Endothelial cell of umbilical vein (primary cell): ENCODE measurements at regions not wholly inside any gene's neighbourhood (a gene's known extent, or its start where the extent isn't known, plus 50 kb on each side); places are given as distances from the start of the nearest gene placed in this dataset.

ENCODE experiments used
- BruUV-seq: library from RNA; stranded (reverse); fragments of 400-500 nt; replicated peaks from 2 replicates; lab custom pipeline; 2021; lab: Mats Ljungman, UMichigan
- CTCF ChIA-PET: fragments of 300-600, 350-600 bp; sonication (Branson Sonifier 250); formaldehyde crosslinking; loops from one replicate; lab custom pipeline; 2021; ENCODE audit warnings: antibody characterized with exemption, inconsistent platforms; lab: Charles Lee
- POLR2A ChIA-PET: fragments of 300-600, 350-600 bp; sonication (Branson Sonifier 250); formaldehyde crosslinking; loops from one replicate; lab custom pipeline; 2021; ENCODE audit warnings: antibody characterized with exemption, inconsistent platforms; lab: Charles Lee
- DNase-seq: peaks from one replicate; pipeline ENCODE4 v3.0.0-alpha.2; 2011; ENCODE audit warnings: low read depth, low spot score
- FAIRE-seq: peaks from 2 replicates; lab custom pipeline; 2011; peaks lifted over from hg19 to GRCh38; lab: Jason Lieb, UNC
- H2AFZ ChIP-seq: 2 replicates; pipeline ENCODE4 v1.6.0; 2012; ENCODE audit warnings: low read depth, low read length, control low read depth, inconsistent platforms
- H3K27ac ChIP-seq: 2 replicates; pipeline ENCODE4 v1.5.1; 2011; ENCODE audit warnings: low read depth, mild to moderate bottlenecking, control low read depth, low read length, moderate library complexity; ENCODE audit not compliant: insufficient read depth
- H3K27me3 ChIP-seq, 2 experiments: 2 replicates each; pipeline versions ENCODE4 v1.6.0 to v1.6.1; 2011; ENCODE audit warnings: low read length in 2 of 2, mixed read lengths in 1 of 2; ENCODE audit not compliant: control insufficient read depth in 2 of 2, insufficient read depth in 2 of 2
- H3K36me3 ChIP-seq, 2 experiments: 2 replicates in 1 of 2; 3 replicates in 1 of 2; pipeline ENCODE4 v1.5.1; 2011; ENCODE audit warnings: low read length in 2 of 2, mild to moderate bottlenecking in 1 of 2, moderate library complexity in 1 of 2; ENCODE audit not compliant: control insufficient read depth in 2 of 2, insufficient read depth in 2 of 2; ENCODE audit errors: extremely low read depth in 1 of 2
- H3K4me1 ChIP-seq: 3 replicates; pipeline ENCODE4 v1.5.1; 2011; ENCODE audit warnings: mild to moderate bottlenecking, low read length; ENCODE audit not compliant: control insufficient read depth, insufficient read depth; ENCODE audit errors: extremely low read depth
- H3K4me2 ChIP-seq: 2 replicates; pipeline ENCODE4 v1.6.1; 2011; ENCODE audit warnings: low read length, control low read depth, mixed read lengths; ENCODE audit not compliant: insufficient read depth
- H3K4me3 ChIP-seq, 3 experiments: fragments of 200-600 bp in 1 of 3; sonication (generic), shearing (Covaris generic) in 1 of 3; replicated peaks in 1 of 3; 2 replicates each; pipeline ENCODE4 v1.5.1; 2011 to 2016; ENCODE audit warnings: control low read depth in 3 of 3, low read length in 3 of 3, mild to moderate bottlenecking in 2 of 3, inconsistent platforms in 1 of 3, low read depth in 1 of 3, moderate library complexity in 1 of 3; ENCODE audit not compliant: insufficient read depth in 1 of 3
- H3K79me2 ChIP-seq: 2 replicates; pipeline ENCODE4 v1.6.0; 2012; ENCODE audit warnings: low read length, inconsistent platforms; ENCODE audit not compliant: control insufficient read depth, insufficient read depth
- H3K9ac ChIP-seq: replicated peaks from 2 replicates; pipeline ENCODE3; 2011; ENCODE audit warnings: low read length, control low read depth; ENCODE audit not compliant: insufficient read depth; ENCODE audit errors: extremely low read depth
- H3K9me1 ChIP-seq: replicated peaks from 3 replicates; pipeline ENCODE4 v1.6.0; 2011; ENCODE audit warnings: mild to moderate bottlenecking, low read length; ENCODE audit not compliant: control insufficient read depth, insufficient read depth; ENCODE audit errors: extremely low read depth
- H3K9me3 ChIP-seq: replicated peaks from 2 replicates; pipeline ENCODE4 v1.5.1; 2012; ENCODE audit warnings: low read length, inconsistent platforms; ENCODE audit not compliant: control insufficient read depth, insufficient read depth
- H4K20me1 ChIP-seq: replicated peaks from 2 replicates; pipeline ENCODE3; 2011; ENCODE audit warnings: mild to moderate bottlenecking, low read length; ENCODE audit not compliant: control insufficient read depth, insufficient read depth; ENCODE audit errors: extremely low read depth
- CTCF ChIP-seq, 2 donors: IDR thresholded peaks; 1 replicate in 1 of 2; 2 replicates in 1 of 2; pipeline ENCODE4 v1.5.1; 2011; ENCODE audit warnings: low read length in 2 of 2, mild to moderate bottlenecking in 2 of 2, moderate library complexity in 2 of 2, control low read depth in 1 of 2, inconsistent platforms in 1 of 2, low read depth in 1 of 2; ENCODE audit not compliant: insufficient read depth in 1 of 2; ENCODE audit errors: extremely low read depth in 1 of 2
- EZH2 ChIP-seq: IDR thresholded peaks from 2 replicates; pipeline ENCODE4 v1.6.1; 2012; ENCODE audit warnings: borderline replicate concordance, low read depth, mild to moderate bottlenecking, moderate library complexity, low read length, inconsistent platforms; ENCODE audit not compliant: severe bottlenecking
- FOS ChIP-seq: IDR thresholded peaks from 2 replicates; pipeline ENCODE4 v1.6.1; 2011; ENCODE audit warnings: mild to moderate bottlenecking, low read length, moderate library complexity, borderline replicate concordance; ENCODE audit not compliant: insufficient read depth
- GATA2 ChIP-seq: IDR thresholded peaks from 2 replicates; pipeline ENCODE4 v1.7.0; 2011; ENCODE audit warnings: low read depth, mild to moderate bottlenecking, moderate library complexity, mixed read lengths, low read length; ENCODE audit not compliant: insufficient read length, insufficient read depth
- JUN ChIP-seq: IDR thresholded peaks from 2 replicates; pipeline ENCODE4 v1.6.1; 2011; ENCODE audit warnings: borderline replicate concordance, low read depth; ENCODE audit not compliant: insufficient read length, insufficient read depth
- MAX ChIP-seq: IDR thresholded peaks from 2 replicates; pipeline ENCODE4 v1.6.1; 2011; ENCODE audit not compliant: insufficient read depth, insufficient read length
- MYC ChIP-seq: IDR thresholded peaks from one replicate; pipeline ENCODE4 v1.6.1; 2011; ENCODE audit warnings: mild to moderate bottlenecking, low read depth, low read length
- POLR2A ChIP-seq: IDR thresholded peaks from 2 replicates; pipeline ENCODE4 v1.6.1; 2012; ENCODE audit warnings: low read depth, mild to moderate bottlenecking, control low read depth, low read length
- POLR2AphosphoS5 ChIP-seq: IDR thresholded peaks from 2 replicates; pipeline ENCODE4 v1.6.1; 2012; ENCODE audit warnings: low read depth, mild to moderate bottlenecking, control low read depth, low read length, moderate library complexity; ENCODE audit not compliant: insufficient read depth
- dilution Hi-C: fragments of 300-500 bp; cut with MboI; formaldehyde crosslinking; loops from one replicate; pipeline ENCODE4 v1.15.0; 2019; ENCODE audit warnings: low sequenced_read_pairs; ENCODE audit not compliant: extremely low pct_ligation_motif_present
- intact Hi-C: fragments of 100-400 bp; cut with micrococcal nuclease; formaldehyde crosslinking; loops from one replicate; pipeline ENCODE4 v1.10.0; 2022

- CTCF ChIA-PET = no interaction called here
- H3K9ac ChIP-seq = no peak overlapping the region
- no peaks in the 10 kb centered on the region for H3K4me1 ChIP-seq
- no peak overlapping the region for H3K4me3 ChIP-seq
- H3K36me3 ChIP-seq = no peaks in the 10 kb centered on the region
- no peaks in the 10 kb centered on the region for H4K20me1 ChIP-seq
- intact Hi-C loops = no loop called here
- H3K79me2 ChIP-seq = no peaks in the 10 kb centered on the region
- TF ChIP-seq JUN = no peak
- TF ChIP-seq MAX = no peak
- no peak for TF ChIP-seq EZH2
- no peak for TF ChIP-seq CTCF (IDR thresholded peaks at IDR 0.05; ENCODE audit: extremely low read depth in 1 of 2, insufficient read depth in 1 of 2, low read depth in 1 of 2, low read length in 2 of 2)
- TF ChIP-seq POLR2A = no peak
- TF ChIP-seq FOS = no peak
- TF ChIP-seq GATA2 = no peak
- no peak for TF ChIP-seq MYC
- no peak for TF ChIP-seq POLR2AphosphoS5
- FAIRE-seq (no peak), DNase-seq (no peak)
- no TSS peak for BruUV-seq
- H3K9me3 ChIP-seq = peaks cover 17% of the 10 kb centered on the region
- no peak overlapping the region for H2AFZ ChIP-seq
- dilution Hi-C loops = no loop called here
- no peaks in the 10 kb centered on the region for H3K27me3 ChIP-seq
- H3K27ac ChIP-seq = no peak overlapping the region
- no peaks in the 10 kb centered on the region for H3K9me1 ChIP-seq
- POLR2A ChIA-PET = no interaction called here
- no peak overlapping the region for H3K4me2 ChIP-seq
Measured at GRCh38 chr22:47556473-47556872, 794.0 kb downstream of the TBC1D22A start.
